HG03095 (cell line): ENCODE measurements at regions not wholly inside any gene's neighbourhood (a gene's known extent, or its start where the extent isn't known, plus 50 kb on each side); places are given as distances from the start of the nearest gene placed in this dataset.
"Not testable (repeated sequence)": the region's sequence is repeated elsewhere in the genome, so short reads cannot be mapped to it uniquely, and the experiment has no call there.

Experiments used
- ATAC-seq: cut with Tn5 transposase; IDR thresholded peaks from one replicate; pipeline ENCODE4 v1.9.1; 2021; ENCODE audit warnings: moderate library complexity; ENCODE audit not compliant: unreplicated experiment

DNA sequence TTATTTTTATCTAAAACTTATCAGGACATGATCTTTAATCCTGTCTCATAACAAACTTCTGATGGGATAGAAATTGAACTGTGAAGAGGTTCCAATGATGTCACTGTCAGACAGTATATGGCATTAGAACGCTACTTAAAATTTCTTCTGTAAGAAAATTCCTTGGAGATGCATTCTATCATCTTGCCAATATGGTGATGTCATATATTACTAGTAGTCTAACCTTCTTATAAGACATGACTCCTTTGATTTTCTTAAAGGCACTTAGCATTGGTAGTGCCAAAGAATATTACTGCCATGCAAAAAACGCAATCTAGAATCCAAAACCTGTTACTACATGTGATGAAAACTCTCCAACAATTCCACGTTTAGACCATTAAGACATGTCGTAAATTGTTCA, 131.1 kb downstream of the SLC25A46 start:
- no peak for ATAC-seq

DNA sequence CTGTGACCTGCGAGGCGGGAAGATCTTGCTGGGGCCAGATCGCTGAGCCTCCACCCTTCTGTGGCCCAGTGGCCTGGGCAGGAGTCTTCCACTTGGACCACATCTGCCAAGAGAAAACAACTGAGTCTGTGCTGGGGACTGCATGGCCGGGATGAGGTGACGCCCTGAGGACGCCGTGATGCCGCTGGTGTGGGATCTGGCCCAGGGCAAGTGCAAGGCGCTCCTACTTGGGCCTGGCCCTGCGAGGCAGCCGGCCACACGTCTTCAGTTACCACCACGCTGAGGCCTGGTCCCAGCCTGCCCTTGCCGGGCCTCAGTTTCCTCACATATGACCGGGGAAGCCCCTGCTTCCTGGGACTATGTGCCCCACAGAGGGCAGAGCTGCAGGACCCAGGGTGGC, 133.4 kb downstream of the SLC25A46 start:
- no peak for ATAC-seq

DNA sequence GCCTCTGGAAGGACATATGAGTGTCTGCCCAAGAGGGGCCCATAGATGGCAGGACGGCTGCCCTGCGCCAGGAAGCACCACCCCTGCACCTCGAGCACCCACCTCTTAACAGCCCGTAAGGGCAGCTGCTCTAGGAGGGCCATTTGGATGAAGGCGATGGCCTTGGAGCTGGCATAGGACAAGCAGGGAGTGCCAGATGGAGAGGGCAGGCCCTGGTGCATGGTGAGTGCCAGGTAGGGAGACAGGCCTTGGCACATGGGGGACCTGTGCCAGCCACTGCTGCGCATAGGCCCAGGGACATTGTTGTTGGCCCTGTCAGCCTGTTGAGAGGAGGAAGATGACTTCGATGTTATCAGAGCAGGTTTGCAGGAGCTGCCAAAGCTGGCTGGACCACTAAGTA, 134.2 kb downstream of the SLC25A46 start:
- ATAC-seq = no peak

DNA sequence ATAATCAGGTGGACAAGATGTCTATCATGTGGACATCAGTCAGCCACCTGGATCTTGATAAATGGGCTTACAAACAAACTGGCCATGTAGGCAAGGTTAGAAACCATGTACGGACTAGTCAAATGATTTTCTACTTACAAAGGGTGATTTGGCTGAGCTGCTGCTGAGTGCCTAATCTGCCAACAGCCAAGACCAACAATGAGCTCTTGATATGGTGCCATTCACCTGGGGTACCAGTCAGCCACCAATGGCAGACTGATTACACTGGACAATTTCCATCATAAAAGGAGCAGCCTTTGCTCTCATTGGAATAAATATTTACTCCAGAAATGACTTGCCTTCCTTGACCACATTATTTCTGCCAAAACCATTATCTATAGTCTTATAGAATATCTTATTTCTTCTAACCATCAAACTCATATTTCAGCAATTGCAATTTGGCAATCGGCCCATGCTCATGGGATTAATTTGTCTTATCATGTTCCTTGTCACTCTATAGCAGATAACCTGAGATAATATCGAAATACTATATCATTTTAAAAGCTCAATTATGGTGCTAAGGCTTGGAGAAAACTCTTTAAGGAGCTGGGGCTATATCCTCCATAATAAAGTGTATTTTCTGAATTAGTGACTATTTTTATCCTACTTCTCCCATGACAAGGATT, 135.1 kb downstream of the SLC25A46 start:
- ATAC-seq = no peak

DNA sequence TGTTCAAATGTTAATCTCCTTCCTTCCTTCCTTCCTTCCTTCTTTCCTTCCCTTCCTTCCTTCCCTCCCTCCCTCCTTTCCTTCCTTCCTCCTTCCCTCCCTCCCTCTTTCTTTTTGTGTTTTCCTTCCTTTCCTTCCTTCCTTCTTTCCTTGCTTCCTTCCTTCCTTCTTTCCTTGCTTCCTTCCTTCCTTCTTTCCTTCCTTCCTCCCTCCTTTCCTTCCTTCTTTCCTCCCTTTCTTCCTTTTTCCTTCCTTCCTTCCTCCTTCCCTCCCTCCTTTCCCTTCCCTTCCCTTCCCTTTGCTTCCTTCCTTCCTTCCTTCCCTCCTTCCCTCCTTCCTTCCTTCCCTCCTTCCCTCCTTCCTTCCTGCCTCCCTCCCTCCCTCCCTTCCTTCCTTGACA, 136.3 kb downstream of the SLC25A46 start:
- ATAC-seq = not testable (repeated sequence)

DNA sequence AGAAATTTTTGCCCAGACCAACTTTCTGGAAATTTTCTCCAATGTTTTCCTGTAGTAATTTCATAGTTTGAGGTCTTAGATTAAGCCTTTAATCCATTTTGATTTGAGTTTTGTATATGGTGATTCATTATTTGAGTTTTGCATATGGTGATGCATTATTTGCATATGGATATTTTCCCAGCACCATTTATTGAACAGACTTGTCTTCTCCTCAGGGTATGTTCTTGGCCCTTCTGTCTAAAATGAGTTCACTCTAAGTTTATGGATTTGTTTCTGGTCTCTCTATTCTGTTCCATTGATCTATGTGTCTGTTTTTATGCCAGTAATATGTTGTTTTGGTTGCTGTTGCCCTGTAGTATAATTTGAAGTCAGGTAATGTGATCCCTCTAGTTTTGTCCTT, 139.3 kb downstream of the SLC25A46 start:
- ATAC-seq = no peak

DNA sequence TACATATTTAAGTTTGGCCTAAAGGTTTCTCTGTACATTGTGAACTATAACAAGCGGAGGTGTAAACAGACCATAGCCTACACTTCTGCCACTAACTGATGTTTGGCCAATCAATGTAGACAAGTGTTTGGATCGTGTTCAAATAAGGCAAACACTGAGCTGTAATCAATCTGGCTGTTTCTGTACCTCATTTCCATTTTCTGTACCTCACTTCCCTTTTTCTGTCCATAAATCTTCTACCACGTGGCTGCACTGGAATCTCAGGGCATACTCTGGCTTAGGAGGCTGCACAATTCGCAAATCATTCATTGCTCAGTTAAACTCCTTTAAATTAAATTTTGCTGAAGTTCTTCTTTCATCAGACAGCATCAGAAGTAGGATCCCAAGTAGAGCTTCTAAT, 140.9 kb downstream of the SLC25A46 start:
- ATAC-seq = no peak

DNA sequence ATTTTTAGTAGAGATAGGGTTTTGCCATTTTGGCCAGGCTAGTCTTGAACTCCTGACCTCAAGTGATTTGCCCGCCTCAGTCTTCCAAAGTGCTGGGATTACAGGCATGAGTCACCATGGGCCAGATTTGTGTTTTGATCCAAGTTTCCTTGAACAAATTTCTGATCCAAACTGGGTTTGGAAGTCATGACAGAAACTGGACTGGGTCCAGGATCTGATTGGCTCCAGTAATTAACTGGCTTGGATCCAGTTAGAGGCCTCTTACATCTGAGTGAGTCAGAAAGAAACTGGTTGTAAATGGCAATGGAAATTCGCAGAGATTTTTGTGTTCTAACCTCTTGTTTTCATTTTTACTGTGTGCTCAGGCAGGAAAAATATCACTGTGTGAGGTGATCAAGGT, 141.6 kb downstream of the SLC25A46 start:
- no peak for ATAC-seq

DNA sequence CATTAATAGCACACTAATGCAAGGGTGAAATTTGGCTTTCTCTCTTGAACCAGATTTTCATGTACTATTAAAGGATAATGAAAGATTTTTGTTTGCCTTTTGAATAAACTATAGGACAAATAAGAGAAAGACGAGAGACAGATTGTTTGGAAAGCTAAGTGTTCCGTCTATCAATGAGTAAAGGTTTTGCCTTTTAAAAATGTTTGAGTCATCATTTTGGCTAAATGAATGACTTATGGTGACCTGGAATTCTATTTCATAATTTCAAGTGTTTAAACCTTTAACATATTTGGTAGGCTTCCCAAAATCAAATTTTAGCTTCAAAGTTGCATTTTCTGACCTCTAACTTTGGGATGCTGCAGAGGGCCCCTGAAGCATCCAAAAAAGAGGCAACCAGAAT, 145.2 kb downstream of the SLC25A46 start:
- no peak for ATAC-seq

DNA sequence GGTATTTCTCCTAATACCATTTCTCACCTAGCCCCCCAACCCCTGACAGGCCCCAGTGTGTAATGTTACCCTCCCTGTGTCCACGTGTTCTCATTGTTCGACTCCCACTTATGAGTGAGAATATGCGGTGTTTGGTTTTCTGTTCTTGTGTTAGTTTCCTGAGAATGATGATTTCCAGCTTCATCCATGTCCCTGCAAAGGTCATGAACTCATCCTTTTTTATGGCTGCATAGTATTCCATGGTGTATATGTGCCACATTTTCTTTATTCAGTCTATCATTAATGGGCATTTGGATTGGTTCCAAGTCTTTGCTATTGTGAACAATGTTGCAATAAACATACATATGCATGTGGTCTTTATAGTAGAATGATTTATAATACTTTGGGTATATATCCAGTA, 148.4 kb downstream of the SLC25A46 start:
- not testable (repeated sequence) for ATAC-seq

DNA sequence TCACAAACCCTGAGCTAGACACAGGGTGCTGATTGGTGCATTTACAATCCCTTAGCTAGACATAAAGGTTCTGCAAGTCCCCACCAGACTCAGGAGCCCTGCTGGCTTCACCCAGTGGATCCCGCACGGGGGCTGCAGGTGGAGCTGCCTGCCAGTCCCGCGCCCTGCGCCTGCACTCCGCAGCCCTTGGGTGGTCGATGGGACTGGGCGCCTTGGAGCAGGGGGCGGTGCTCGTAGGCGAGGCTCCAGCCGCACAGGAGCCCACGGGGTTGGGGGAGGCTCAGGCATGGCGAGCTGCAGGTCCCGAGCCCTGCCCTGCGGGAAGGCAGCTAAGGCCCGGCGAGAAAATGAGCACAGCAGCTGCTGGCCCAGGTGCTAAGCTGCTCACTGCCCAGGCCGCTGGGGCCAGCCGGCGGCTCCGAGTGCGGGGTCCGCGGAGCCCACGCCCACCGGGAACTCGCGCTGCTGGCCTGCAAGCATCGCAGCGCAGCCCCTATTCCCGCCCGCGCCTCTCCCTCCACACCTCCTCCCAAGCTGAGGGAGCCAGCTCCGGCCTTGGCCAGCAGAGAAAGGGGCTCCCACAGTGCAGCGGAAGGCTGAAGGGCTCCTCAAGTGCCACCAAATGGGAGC, 155.2 kb downstream of the SLC25A46 start:
- ATAC-seq = not testable (repeated sequence)

DNA sequence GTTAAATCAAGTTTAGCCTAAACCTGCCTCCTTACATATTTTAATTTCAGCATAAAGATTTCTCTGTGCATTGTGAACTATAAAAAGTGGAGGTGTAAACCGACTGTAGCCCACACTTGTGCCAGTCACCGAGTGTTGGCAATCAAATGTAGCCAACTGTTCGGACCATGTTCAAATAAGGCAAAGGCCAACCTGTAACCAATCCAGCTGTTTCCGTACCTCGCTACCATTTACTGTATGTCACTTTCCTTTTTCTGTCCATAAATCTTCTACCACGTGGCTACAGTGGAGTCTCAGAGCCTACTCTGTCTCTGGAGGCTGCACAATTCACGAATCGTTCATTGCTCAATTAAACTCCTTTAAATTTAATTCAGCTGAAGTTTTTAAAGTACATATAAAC, 156.0 kb downstream of the SLC25A46 start:
- no peak for ATAC-seq

DNA sequence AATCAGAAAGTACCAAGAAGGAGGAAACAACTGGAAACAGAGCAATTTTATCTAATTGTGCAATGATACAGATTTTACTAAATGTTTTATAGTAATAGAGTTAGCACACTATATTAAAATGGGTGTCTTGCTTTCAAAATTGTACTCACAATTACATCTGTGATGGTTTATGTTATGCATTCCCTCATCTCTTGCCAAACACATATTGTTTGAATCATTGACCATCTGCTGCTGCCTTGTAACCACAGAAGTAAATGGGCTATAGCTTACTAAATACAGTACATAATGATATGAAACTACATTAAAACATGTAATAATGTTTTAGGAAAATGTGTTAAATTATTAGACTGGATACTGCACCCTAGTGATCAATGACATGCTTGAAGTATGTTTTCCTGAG, 158.1 kb downstream of the SLC25A46 start:
- no peak for ATAC-seq

DNA sequence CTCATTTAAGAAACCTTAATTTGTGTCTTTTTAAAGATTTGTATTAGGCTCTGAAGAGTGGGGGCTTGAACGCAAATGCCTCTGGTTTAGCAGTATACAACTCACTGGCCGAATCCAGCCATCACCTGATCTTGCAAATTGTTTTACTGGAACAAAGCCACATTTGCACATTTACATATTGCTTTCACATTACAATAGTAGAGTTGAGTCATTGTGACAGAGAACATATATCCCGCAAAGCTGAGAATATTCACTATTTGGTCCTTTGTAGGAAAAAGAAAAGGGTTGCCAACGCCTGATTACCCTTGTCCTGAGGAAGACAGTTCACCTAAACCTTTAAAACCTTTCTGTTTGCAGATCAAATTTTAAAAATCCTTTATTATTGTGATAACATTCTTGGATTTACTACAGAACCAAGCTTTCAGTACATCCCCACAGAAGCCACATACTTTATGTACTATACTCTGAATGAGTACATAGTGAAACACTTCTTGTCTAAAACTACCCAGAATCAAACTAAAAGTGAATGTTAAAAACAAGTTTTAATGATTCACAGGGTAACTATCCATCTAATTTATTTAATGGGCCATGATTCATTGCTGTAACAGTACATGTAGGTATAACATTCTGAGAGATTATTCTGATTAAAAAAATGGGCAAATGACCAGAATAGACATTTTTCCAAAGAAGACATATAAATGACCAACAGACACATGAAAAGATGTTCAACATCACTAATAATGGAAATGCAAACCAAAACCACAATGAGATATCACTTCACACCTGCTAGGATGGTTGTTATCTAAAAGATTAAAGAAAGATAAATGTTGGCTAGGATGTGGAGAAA, 161.0 kb downstream of the SLC25A46 start:
- ATAC-seq = peak; percentile 87

DNA sequence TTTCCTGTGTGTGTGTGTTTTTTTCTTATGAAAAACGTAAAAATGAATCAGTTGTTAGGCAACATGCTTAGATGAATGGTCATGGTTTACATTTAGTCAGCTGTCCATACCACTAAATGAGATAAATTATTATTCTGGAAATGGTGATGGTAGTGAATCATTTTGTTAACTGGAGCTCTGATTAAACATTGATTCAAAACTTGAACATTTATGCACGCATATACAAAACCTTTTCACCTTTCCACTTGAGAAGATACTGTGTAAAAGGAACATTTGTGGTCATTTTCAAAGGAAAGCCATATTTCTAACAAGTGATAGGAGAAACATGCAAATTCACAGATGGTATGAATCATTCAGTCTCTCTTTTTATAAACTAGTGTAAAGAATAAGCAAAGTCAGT, 162.0 kb downstream of the SLC25A46 start:
- no peak for ATAC-seq

DNA sequence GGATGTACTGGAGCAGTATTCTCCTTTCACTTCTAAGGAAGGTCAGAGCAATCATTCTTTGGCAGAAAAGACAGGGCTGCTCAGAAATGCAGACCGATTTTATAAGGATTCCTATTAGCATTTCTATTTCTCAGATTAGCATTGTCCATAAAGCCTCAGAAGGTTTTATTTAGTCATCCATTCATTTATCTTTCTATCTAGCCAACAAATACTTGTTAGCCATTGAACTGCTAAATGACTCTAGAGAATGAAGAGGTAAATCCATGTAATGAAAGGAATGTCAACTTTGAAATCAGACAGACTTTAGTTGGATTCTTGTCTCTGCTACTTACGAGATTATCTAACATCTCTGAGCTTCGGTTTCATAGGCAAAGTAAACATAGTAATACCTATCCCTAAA, 165.2 kb downstream of the SLC25A46 start:
- ATAC-seq = no peak

DNA sequence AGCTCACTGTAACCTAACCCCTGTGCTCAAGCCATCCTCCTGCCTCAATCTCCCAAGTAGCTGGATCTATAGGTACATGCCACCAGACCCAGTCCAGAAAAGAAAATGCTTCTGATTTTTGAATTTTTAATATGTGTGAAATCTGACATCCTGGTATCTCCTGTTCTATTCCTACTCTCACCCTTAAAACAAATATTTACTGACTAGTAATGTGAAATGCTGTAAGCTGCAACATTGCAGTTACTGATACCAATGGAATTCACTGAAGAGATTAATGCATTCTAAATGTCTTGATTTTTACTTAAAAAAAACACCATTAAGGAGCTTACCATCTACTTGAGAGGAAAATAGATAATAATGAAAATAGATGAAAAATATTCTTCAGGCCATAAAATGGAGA, 162.7 kb upstream of the TSLP start:
- ATAC-seq = no peak

DNA sequence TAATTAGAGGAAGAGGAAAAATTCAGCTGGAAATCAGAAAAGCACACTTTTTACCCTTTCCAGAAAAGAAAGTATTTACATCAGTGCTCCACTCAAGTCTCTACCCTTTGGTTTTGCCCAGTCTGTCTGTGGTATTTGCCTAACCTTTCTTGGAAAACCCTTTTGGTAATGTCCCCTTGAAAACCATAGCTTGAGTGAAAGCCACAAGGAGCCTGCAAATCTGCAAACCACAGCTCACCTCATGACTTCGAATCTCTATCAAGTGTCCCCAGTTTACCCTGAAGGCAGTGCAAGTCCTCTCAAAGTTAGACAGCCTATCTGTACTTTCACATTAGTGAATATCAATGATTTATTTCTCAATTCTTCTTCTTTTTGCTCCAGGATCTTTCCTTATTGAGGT, 162.1 kb upstream of the TSLP start:
- no peak for ATAC-seq

DNA sequence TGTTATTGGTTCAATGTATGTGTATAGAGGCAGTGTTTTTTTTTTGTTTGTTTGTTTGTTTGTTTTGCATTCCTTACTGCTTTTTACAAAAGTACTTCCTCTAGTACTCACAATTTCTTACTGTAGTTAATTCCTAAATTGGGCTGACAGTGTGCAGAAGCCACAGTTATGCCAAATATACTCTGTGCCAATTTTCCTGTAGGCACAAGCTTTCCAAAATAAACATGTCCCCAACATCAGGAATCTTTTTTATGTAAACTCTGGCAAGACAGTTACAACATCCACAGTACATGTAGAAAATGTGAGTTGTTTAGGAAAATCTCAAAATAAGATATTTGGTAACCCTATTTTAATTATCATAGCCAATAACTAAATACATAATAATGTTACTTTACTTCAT, 161.6 kb upstream of the TSLP start:
- no peak for ATAC-seq

DNA sequence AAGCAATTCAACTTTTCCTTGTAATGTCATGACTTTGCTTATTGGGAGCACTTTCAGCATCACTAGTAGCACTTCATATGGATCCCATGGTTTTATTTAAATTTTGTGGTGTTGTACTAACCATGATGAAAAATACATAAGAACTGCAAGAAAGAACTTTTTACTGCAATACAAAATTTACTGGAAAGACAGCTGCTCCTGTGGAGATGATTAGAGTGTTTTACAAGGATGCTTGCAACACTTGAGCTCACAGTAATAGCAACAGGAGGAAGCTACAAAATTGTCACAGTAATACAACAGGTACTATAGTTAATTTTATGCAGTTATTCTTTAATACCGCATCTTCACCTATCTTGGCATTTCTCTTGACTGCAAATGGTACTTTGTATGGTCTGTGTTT, 158.3 kb upstream of the TSLP start:
- no peak for ATAC-seq

DNA sequence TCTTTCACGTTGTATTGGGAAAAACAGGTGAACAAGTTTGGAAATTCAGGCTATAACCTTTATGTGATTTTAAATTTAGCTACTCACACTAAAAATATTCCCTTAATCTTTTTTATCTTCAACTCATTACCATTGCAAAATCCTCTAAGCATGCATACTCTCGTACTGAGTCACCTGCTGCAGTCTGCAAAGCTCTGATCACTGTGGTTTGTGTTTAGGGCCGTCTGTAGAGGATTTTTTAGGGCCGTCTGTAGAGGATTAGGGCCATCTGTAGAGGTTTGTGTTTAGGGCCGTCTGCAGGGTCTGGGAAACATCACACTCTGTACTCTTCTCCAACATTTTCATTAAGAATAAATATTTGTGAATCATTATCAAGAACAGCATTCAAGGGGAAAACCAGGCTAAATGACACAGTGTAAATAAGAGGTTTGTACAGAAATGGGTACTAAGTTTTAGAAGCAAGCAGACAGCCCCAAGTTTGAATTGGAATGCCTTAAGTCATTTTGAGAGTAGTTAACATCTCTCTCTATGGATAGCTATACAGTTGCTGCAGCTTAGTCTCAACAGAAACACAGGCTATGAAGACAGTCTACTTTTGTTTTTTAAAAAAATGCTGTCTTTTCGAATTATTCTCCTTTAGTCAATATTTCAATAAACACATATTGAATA, 155.0 kb upstream of the TSLP start:
- peak; percentile 48 for ATAC-seq
